Raji (cell line): ENCODE measurements at regions not wholly inside any gene's neighbourhood (a gene's known extent, or its start where the extent isn't known, plus 50 kb on each side); places are given as distances from the start of the nearest gene placed in this dataset.

Source experiments
- POLR2A ChIP-seq: IDR thresholded peaks from 2 replicates; pipeline ENCODE4 v1.6.1; 2011; ENCODE audit warnings: low read depth, low read length, control low read depth; ENCODE audit not compliant: insufficient read depth

GRCh38 chr22:48503035-48503625, 1324.5 kb downstream of the BRD1 start:
- no peak for TF ChIP-seq POLR2A

- TF ChIP-seq POLR2A, result no peak
Observed at GRCh38 chr22:48501231-48501750, 1326.4 kb downstream of the BRD1 start.

GRCh38 chr22:48500471-48501230, 1327.0 kb downstream of the BRD1 start:
- no peak for TF ChIP-seq POLR2A

GRCh38 chr22:48499456-48500425, 1327.9 kb downstream of the BRD1 start:
- TF ChIP-seq POLR2A, result no peak

- no peak for TF ChIP-seq POLR2A
Observed at GRCh38 chr22:48498526-48499331, 1328.9 kb downstream of the BRD1 start.

GRCh38 chr22:48496987-48497650, 1330.6 kb downstream of the BRD1 start:
- no peak for TF ChIP-seq POLR2A

GRCh38 chr22:48496226-48496845, 1331.3 kb downstream of the BRD1 start:
- TF ChIP-seq POLR2A, result no peak

GRCh38 chr22:48495751-48496080, 1332.0 kb downstream of the BRD1 start:
- no peak for TF ChIP-seq POLR2A

GRCh38 chr22:48494968-48495750, 1332.5 kb downstream of the BRD1 start:
- no peak for TF ChIP-seq POLR2A

- no peak for TF ChIP-seq POLR2A
Observed at GRCh38 chr22:48494256-48494967, 1333.3 kb downstream of the BRD1 start.

- no peak for TF ChIP-seq POLR2A
Observed at GRCh38 chr22:48493733-48494132, 1333.9 kb downstream of the BRD1 start.

GRCh38 chr22:48492366-48493320, 1335.0 kb downstream of the BRD1 start:
- no peak for TF ChIP-seq POLR2A
